ENCODE measurements at regions not wholly inside any gene's neighbourhood (a gene's known extent, or its start where the extent isn't known, plus 50 kb on each side); places are given as distances from the start of the nearest gene placed in this dataset.

GRCh38 chr20:50325651-50326050 is 135.0 kb downstream of the CEBPB start:
- TF ChIP-seq POLR2A (IDR thresholded peaks at IDR 0.05; ENCODE audit: low read depth), result no peak
- no peak for TF ChIP-seq CTCF (IDR thresholded peaks at IDR 0.05)
- TF ChIP-seq POLR2AphosphoS5 (IDR thresholded peaks at IDR 0.05), result no peak
- TF ChIP-seq EP300 (IDR thresholded peaks at IDR 0.05), result no peak

All from esophagus muscularis mucosa (tissue), 4 donors.